NB4 (cell line): ENCODE measurements at regions not wholly inside any gene's neighbourhood (a gene's known extent, or its start where the extent isn't known, plus 50 kb on each side); places are given as distances from the start of the nearest gene placed in this dataset.
A peak's percentile ranks its signal among the peaks of the same experiment; 100 is the strongest.
"Not testable (repeated sequence)": the region's sequence is repeated elsewhere in the genome, so short reads cannot be mapped to it uniquely, and the experiment has no call there.

Experiments
- DNase-seq: peaks from one replicate; pipeline ENCODE4 v3.0.0; 2010; ENCODE audit warnings: low read depth
- H3K4me3 ChIP-seq: one replicate; pipeline ENCODE4 v1.5.1; 2011; ENCODE audit warnings: mild to moderate bottlenecking, low read depth, low read length, moderate library complexity
- MYC ChIP-seq: IDR thresholded peaks from 2 replicates; pipeline ENCODE4 v1.6.1; 2011; ENCODE audit warnings: low read depth, low read length
- POLR2A ChIP-seq: IDR thresholded peaks from 2 replicates; pipeline ENCODE4 v1.6.1; 2011; ENCODE audit warnings: mild to moderate bottlenecking; ENCODE audit not compliant: insufficient read length; ENCODE audit errors: extremely low read depth
- TF ChIP-seq, protein P1 (sequence below): IDR thresholded peaks from 2 replicates; pipeline ENCODE4 v1.6.1; 2011; ENCODE audit warnings: low read depth, low read length
- TF ChIP-seq, protein P2 (sequence below): IDR thresholded peaks from one replicate; pipeline ENCODE4 v1.5.1; 2012; ENCODE audit warnings: low read depth, low read length

DNA sequence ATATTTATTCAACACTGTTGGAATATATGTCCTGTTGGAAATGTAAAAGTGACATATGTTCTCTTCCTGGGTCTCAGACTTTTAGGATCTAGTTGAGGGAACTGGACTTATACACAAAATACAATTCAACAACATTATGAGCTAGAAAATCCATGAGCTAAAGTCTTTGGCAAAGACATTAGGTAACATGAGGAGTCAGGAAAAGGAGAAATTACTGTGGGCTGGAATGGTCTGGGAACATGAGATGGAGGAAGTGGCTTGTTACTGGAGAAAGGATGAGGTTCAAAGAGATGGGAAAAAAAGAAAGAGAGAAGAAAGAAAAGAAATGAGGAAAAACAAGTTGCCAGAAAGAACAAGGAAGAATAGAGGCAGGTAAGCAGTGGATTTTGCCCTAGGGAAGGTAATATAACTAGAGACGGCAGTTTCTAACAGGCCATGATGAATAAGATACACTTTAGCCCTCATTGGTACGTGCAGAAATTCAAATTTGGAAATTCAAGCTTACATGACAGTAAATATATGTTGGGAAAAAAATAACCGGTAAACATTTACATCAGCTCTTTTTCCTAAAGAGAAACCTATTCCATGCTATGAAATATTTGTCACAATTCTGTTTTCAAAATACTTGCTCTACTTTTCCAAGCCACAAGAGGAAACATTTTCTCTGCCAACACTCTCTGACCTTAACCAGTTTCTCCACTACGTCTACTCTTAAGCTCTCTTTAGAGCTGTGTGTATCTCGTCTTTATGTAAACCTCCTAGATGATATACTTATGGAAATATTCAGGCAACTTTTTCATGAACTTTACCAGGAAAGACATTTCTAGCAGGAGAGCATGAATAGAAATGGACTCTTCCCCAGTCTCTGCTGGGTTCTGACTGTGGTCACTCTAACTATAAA is 268.8 kb upstream of the BTG1 start:
- no peak for DNase-seq
- TF ChIP-seq, protein P1, sequence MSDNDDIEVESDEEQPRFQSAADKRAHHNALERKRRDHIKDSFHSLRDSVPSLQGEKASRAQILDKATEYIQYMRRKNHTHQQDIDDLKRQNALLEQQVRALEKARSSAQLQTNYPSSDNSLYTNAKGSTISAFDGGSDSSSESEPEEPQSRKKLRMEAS: no peak
- TF ChIP-seq POLR2A (no peak), MYC (no peak)
- TF ChIP-seq, protein P2, sequence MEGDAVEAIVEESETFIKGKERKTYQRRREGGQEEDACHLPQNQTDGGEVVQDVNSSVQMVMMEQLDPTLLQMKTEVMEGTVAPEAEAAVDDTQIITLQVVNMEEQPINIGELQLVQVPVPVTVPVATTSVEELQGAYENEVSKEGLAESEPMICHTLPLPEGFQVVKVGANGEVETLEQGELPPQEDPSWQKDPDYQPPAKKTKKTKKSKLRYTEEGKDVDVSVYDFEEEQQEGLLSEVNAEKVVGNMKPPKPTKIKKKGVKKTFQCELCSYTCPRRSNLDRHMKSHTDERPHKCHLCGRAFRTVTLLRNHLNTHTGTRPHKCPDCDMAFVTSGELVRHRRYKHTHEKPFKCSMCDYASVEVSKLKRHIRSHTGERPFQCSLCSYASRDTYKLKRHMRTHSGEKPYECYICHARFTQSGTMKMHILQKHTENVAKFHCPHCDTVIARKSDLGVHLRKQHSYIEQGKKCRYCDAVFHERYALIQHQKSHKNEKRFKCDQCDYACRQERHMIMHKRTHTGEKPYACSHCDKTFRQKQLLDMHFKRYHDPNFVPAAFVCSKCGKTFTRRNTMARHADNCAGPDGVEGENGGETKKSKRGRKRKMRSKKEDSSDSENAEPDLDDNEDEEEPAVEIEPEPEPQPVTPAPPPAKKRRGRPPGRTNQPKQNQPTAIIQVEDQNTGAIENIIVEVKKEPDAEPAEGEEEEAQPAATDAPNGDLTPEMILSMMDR: no peak
- no peak overlapping the region for H3K4me3 ChIP-seq

DNA sequence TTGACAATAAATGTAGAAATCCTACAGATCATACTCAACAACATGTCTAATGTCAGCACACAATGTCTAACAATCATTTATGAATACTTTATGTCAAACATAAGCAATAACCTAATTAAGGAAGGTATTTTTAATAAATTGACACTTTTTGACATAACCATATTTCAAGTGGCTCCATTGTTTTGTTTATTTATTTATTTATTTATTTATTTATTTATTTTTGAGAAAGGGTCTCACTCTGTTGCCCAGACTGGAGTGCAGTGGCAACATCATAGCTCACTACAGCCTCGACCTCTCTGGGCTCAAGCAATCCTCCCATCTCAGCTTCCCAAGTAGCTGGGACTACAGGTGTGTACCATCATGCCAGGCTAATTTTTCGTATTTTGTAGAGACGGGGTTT is 267.6 kb upstream of the BTG1 start:
- no peak overlapping the region for H3K4me3 ChIP-seq
- no peak for DNase-seq
- no peak for TF ChIP-seq POLR2A
- TF ChIP-seq, protein P2: no peak
- TF ChIP-seq MYC: no peak
- TF ChIP-seq, protein P1: no peak

DNA sequence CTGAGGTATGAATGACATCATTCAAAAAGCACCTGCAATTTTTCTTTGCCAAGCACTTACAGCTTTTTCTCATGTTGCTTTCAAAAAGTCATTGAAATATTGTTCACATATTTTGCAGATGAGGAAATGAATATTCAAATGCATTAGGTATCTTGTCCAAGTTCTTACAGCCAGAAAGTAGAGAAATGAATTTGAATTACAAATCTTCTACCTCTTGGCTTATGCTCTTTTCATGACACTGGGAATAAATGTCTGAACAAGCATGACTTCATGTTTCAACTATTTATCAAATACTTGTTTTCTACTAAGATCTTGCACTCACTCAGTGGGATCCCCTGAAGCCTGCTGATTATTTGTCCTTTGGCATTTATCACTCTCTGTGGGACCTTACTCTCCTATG is 267.2 kb upstream of the BTG1 start:
- no peak overlapping the region for H3K4me3 ChIP-seq

DNA sequence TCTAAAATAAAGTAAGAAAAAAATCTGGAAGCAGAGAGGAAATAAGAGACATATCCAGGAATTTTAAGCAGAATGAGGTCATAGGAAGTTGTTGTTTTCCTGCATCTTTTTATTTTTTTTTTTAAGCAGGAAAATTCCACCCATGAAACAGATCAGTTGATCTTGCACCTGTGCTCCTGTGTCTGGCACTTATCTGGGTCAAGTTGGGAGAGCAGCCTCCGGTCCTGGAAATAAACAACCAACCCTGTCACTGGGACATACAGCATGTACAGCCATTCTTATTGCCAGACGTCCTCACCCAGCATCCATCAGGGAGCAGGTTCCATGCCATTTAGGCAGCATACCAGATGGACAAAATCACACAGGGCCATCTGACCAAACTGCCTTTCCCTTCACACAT is 266.0 kb upstream of the BTG1 start:
- H3K4me3 ChIP-seq: no peak overlapping the region
- no peak for DNase-seq
- TF ChIP-seq, protein P2: no peak
- no peak for TF ChIP-seq MYC
- TF ChIP-seq, protein P1: no peak
- no peak for TF ChIP-seq POLR2A

More for the DNA sequence above, 267.2 kb upstream of the BTG1 start:
- no peak for TF ChIP-seq MYC
- TF ChIP-seq, protein P1: no peak
- TF ChIP-seq POLR2A: no peak
- TF ChIP-seq, protein P2: no peak
- no peak for DNase-seq

- H3K4me3 ChIP-seq: no peak overlapping the region
- peak; percentile 71 for DNase-seq
- TF ChIP-seq, protein P2: peak; percentile 81
- TF ChIP-seq, protein P1: 0 out of 2 replicates have a peak, but pooled peaks have one; percentile 7
- no peak for TF ChIP-seq MYC
These were observed 262.6 kb upstream of the BTG1 start for GRCh38 chr12:92408072-92408900.

DNA sequence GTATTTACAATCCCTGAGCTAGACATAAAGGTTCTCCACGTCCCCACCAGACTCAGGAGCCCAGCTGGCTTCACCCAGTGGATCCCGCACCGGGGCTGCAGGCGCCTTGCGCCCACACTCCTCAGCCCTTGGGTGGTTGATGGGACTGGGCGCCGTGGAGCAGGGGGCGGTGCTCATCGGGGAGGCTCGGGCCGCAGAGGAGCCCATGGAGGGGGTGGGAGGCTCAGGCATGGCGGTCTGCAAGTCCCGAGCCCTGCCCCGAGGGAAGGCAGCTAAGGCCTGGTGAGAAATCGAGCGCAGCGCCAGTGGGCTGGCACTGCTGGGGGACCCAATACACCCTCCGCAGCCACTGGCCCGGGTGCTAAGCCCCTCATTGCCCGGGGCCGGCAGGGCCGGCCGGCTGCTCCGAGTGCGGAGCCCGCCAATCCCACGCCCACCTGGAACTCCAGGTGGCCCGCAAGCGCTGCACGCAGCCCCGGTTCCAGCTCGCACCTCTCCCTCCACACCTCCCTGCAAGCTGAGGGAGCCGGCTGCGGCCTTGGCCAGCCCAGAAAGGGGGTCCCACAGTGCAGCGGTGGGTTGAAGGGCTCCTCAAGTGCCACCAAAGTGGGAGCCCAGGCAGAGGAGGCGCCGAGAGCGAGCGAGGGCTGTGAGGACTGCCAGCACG is 260.9 kb upstream of the BTG1 start:
- not testable (repeated sequence) for H3K4me3 ChIP-seq, DNase-seq

GRCh38 chr12:92405801-92406251 is 260.2 kb upstream of the BTG1 start:
- DNase-seq, H3K4me3 ChIP-seq: not testable (repeated sequence)
